ENCODE measurements at regions not wholly inside any gene's neighbourhood (a gene's known extent, or its start where the extent isn't known, plus 50 kb on each side); places are given as distances from the start of the nearest gene placed in this dataset.
"Not testable (repeated sequence)": the region's sequence is repeated elsewhere in the genome, so short reads cannot be mapped to it uniquely, and the experiment has no call there.

DNA sequence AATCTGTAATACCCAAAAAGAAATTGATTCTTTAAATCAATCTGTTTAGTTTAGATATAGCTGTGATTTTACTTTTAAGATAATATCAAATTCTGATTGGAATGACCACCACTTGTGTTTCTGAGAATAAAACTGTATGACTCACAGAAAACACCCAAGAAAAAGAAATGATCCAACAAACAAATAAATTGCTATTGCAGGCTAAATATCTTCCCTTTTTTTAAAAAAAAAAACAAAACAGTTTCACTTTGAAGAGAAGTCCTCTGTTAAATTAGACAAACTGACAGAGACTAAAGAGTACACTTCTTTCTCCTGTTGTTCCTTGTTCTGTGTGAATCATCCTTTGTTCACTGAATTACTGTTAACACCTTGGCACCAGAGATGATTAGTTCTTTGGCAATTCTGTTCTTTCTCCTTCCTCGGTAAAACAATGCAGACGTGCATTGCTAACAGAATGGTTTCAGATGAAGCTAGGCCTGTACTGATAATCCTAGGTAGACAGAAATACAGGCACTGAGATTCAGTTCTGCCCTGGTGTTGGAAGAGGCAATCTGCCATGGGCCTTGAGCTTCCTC is 895.2 kb upstream of the CITED2 start:
- no peak for DNase-seq (ENCODE audit: low spot score)

GRCh38 chr6:140264431-140264830 is 890.0 kb upstream of the CITED2 start:
- DNase-seq (ENCODE audit: low spot score), result no peak

DNA sequence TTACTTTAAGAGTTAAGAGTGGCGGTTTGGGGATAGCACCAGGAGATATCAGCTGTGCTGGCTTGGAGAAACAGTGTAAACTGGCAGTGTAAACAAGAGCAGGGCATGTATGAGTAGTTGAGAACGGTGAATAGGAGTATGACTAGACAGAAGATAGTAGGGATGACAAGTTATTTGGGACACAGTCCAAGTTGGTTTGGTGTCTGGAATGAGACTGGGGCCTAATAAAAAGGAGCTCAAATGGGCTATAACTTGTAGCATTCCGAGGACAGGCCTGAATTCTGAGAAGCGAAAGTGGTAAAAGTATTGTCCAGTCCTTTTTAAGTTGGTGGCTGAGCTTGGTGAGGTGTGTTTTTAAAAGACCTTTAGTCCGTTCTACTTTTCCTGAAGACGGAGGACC is 883.9 kb upstream of the CITED2 start:
- not testable (repeated sequence) for DNase-seq (ENCODE audit: low spot score)

- DNase-seq (ENCODE audit: low spot score), result no peak
These were observed 881.8 kb upstream of the CITED2 start for GRCh38 chr6:140256248-140256647.

DNA sequence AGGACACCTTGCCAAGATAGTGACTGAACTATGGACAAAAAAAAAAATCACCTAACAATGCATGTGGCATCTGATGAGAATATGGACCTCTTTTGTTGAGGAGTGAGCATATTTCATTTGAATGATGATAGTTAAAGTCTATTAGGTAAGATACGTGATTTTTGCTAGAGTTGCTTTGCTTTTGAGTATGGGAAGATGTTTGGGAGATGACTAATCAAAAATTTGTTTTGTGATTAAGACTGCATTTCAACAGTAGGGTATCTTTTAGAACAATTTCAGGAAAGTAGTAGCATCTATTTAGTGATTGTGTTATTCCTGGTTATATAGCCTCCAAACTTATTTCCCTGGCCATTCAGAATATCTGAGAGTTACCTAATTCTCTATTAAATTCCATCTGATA is 878.6 kb upstream of the CITED2 start:
- DNase-seq (ENCODE audit: low spot score), result no peak

DNA sequence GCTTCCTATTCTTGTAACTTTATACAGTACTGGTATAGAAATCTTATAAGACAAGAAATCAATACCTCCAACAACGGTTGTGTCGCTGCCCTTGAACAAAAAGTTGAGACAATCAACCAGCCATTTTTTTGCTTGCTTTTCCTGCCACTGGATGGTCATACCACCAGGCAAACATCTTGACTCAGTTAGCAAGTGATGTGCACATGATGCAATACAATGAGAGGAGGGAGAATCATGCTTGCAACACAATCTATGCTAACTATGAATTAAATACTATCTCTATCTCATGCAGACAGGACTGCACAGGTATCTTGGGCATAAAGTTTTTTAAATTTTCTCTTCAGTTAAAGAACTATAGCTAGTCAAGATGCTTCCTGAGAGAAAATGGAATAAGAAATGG is 877.7 kb upstream of the CITED2 start:
- no peak for DNase-seq (ENCODE audit: low spot score)

DNA sequence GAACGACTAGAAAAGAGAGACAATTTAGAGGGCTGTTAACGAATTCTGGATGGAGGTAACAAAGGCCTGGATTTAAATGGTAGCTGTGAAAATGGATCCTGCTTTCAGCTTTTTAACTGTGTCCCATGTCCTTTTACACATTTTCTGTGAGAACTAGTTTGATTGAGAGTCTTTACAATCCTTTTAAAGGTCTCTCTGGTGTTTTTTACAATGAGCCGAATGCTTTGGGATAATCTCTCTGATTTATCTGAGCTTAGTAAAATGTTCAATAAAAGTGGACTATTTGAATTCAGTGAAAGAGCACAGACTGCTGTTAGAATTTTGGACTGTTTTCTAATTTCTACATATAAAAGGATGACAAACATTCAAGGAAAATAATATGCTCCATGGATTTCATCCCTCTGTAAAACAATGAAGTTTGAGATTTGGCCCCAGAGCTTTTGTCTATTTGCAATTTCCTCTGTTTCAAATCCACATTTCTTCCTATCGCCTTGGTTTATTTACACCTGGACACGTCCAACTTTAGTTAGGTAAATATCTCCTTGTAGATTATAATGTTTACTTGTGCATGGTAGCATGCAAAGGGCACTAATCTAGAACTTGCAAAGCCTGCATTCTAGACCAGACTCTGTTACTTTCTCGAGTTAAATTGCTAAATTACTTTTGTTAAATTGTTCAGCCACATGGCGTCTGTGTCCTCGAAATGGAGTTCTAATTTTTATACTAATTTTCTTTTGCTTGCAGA is 871.0 kb upstream of the CITED2 start:
- no peak for DNase-seq (ENCODE audit: low spot score)

DNA sequence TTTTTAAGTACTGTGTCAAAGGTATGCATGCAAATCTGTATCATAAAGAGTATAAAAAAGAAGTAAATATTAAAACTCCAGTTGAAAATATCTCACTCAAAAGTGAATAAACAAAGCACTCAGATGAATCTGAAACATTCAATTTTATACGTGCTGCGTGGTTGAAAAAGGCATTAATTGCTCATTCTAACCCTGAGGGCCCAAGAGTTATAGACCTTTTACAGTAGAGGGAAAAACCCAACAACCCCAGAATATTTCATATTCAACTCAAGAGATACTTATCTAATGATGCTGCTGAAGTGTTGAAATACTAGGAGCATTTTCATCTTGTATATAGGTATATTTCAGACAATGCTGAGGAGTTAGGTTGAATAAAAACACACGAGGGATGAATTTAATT is 862.8 kb upstream of the CITED2 start:
- DNase-seq (ENCODE audit: low spot score), result no peak

DNA sequence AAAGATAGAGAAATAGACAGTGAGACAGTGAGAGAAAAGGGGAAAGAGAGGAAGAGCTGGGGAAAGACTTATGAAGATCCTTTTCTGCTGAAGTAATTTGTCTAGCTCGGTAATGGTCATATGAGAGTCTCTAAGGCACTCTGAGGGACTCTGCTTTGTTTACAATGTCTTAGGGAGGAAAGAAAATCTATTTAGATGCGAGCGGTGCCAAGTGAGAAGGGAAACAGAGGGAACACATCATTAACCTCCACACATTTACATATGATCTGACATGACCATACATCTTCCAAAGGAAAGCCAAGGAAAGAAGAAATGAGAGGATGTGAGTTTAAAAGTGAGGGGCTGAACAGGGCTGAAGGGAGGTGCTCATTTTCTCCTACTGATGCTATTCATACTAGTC is 862.3 kb upstream of the CITED2 start:
- no peak for DNase-seq (ENCODE audit: low spot score)

- DNase-seq (ENCODE audit: low spot score), result no peak
These were observed 855.8 kb upstream of the CITED2 start for GRCh38 chr6:140230282-140230681.

- DNase-seq (ENCODE audit: low spot score), result no peak
These were observed 854.0 kb upstream of the CITED2 start for GRCh38 chr6:140228491-140228890.

DNA sequence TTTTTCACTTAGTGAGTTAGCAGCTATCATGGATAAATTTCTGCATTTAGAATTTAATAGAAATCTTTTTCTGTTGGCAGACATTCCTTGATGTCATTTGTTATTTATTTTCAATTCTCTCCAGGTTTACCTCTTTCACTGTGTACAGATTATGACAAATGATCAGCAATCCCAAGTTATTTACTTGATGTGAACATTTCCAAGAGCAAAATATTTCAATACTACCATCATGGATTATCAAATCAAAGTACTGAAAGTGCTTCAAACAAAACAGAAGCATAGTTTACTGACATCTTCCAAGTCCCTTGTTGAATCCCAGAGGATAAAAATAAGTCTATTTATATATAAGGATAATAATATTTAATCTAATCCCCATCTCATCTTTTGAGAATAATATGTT is 852.2 kb upstream of the CITED2 start:
- DNase-seq (ENCODE audit: low spot score), result no peak

DNA sequence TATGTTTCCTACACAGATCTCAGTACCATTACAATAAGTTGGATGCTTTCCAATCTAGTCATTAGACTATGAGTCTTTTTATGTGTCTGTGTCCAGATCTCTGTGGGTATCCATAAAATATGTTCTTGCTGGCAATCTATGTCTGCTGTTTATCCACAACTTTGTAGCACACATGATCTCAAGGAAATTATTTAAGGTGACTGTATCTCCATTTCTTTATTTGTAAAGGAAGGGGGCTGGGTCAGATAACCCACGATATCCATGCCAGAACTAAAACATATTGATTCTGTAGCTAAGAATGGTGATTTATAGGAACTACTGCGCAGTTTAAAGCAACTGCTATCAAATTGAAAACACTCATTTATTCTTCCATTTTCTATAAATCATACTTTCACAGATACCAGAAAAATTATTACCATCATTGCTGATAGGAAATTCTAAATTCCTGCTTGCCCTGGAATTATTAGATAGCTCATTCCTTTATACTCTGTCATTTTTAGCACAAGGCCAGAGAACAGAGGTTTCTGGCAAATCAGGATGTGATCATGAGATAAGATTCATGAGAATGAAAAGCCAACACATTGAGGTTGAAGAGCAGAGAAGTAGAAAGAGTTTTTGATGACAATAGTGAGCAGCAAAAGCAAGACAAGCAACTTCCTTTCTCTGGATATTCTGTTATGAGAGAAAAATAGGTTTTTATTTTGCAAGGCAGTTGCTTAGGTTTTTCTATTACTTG is 851.4 kb upstream of the CITED2 start:
- no peak for DNase-seq (ENCODE audit: low spot score)

DNA sequence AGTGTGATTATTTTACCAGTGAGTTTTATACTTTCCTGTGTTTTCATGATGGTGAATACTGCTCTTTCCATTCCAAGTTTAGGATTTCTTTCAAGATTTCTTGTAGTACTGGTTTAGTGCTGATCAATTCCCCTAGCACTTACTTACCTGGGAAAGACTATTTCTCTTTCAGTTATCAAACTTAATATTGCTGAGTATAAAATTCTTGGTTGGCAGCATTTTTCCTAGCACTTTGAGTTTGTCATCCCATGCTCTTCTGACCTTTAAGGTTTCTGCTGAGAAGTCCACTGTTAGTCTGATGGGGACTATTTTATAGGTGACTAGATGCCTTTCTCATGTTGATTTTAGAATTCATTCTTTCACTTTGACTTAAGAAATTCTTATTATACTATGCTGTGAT is 842.8 kb upstream of the CITED2 start:
- DNase-seq (ENCODE audit: low spot score), result no peak

- DNase-seq (ENCODE audit: low spot score), result no peak
These were observed 835.3 kb upstream of the CITED2 start for GRCh38 chr6:140209775-140210174.

DNA sequence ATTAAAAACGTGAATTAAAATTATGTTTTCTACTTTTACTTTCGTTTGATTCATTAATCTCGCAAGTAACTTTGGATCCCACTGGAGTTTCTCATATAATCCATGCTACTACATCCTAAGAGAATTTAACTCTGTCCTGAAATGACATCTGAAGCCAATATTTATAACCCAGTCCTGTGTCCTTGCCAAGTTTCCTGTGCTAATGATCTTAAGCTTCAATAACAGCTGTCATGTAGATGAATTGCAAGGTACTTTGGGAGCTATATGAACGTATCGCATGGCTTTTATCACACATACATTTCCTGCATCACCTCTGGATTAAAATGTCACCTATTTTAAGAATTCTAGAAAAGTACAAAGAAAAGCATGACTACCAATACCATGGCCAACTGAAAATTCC is 833.8 kb upstream of the CITED2 start:
- no peak for DNase-seq (ENCODE audit: low spot score)

- DNase-seq (ENCODE audit: low spot score), result no peak
These were observed 831.5 kb upstream of the CITED2 start for GRCh38 chr6:140205795-140206593.

GRCh38 chr6:140204154-140204553 is 829.7 kb upstream of the CITED2 start:
- DNase-seq (ENCODE audit: low spot score), result no peak

DNA sequence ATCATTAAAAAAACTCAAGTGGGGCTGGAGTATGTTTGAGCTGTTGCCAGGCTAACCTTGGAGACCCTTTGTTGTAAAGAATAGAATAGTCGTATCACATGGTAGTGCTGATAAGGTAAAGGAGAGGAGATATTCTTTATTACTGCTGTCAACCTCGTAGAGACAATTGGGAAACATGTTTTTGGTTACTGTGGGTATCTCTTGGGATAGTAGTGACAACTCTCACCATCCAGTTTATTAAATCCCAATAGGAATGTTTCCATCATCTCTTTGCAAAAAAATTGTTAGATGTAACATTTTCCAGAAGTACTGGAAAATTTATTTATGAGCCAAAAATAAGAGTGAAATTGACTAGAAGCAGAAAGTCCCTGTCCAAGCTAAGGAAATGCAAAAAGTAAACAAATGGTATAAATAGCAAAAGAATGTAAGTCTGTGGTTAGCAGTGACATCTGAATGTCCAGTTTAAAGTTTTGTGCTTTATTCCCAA is 829.3 kb upstream of the CITED2 start:
- no peak for DNase-seq (ENCODE audit: low spot score)

GRCh38 chr6:140202964-140203515 is 828.6 kb upstream of the CITED2 start:
- no peak for DNase-seq (ENCODE audit: low spot score)

DNA sequence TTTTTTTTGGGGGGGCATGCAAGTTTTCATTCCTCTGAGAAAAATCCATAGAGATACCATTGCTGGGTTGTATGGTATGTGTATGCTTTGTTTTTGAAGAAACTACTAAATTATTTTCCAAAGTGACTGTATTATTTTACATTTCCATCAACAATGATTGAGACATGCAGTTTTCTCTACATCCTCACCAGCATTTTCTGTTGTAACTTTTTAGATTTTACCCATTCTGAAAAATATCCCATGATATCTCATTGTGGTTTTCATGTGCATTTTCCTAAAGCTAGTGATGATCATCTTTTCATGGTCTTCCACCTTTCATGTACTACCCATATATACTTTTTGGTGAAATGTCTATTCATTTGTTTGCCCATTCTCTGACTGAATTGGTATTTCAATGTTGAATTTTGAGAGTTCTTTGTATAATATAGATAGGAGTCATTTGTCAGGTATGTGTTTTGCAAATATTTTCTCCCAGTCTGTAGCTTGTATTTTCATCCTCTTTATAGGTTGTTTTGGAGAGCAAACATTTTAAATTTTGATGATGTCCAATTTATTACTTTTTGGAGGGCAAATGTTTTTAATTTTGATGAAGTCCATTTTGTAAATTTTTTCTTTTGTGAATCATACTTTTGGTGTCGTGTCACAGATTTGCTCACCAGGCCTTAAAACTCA is 827.5 kb upstream of the CITED2 start:
- DNase-seq (ENCODE audit: low spot score), result no peak

GRCh38 chr6:140193269-140193668 is 818.8 kb upstream of the CITED2 start:
- no peak for DNase-seq (ENCODE audit: low spot score)
